ENCODE measurements at regions not wholly inside any gene's neighbourhood (a gene's known extent, or its start where the extent isn't known, plus 50 kb on each side); places are given as distances from the start of the nearest gene placed in this dataset.
"Not testable (repeated sequence)": the region's sequence is repeated elsewhere in the genome, so short reads cannot be mapped to it uniquely, and the experiment has no call there.

- not testable (repeated sequence) for TF ChIP-seq PHF8 (IDR thresholded peaks at IDR 0.05; ENCODE audit: borderline replicate concordance, low read depth); BHLHE40 (IDR thresholded peaks at IDR 0.05; ENCODE audit: low read depth, low read length); RNF2 (IDR thresholded peaks at IDR 0.05; ENCODE audit: borderline replicate concordance, low read depth); MAX (IDR thresholded peaks at IDR 0.05); MAFK (IDR thresholded peaks at IDR 0.05; ENCODE audit: partially characterized antibody)
- TF ChIP-seq, protein P1, sequence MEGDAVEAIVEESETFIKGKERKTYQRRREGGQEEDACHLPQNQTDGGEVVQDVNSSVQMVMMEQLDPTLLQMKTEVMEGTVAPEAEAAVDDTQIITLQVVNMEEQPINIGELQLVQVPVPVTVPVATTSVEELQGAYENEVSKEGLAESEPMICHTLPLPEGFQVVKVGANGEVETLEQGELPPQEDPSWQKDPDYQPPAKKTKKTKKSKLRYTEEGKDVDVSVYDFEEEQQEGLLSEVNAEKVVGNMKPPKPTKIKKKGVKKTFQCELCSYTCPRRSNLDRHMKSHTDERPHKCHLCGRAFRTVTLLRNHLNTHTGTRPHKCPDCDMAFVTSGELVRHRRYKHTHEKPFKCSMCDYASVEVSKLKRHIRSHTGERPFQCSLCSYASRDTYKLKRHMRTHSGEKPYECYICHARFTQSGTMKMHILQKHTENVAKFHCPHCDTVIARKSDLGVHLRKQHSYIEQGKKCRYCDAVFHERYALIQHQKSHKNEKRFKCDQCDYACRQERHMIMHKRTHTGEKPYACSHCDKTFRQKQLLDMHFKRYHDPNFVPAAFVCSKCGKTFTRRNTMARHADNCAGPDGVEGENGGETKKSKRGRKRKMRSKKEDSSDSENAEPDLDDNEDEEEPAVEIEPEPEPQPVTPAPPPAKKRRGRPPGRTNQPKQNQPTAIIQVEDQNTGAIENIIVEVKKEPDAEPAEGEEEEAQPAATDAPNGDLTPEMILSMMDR (IDR thresholded peaks at IDR 0.05), result not testable (repeated sequence)
Observed at GRCh38 chr2:116038758-116039157, 1596.3 kb downstream of the DPP10 start.

Measured in A549 (cell line).